ENCODE measurements at regions not wholly inside any gene's neighbourhood (a gene's known extent, or its start where the extent isn't known, plus 50 kb on each side); places are given as distances from the start of the nearest gene placed in this dataset.
A peak's percentile ranks its signal among the peaks of the same experiment; 100 is the strongest.

- TF ChIP-seq, protein P1, sequence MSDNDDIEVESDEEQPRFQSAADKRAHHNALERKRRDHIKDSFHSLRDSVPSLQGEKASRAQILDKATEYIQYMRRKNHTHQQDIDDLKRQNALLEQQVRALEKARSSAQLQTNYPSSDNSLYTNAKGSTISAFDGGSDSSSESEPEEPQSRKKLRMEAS (IDR thresholded peaks at IDR 0.05): no peak
- TF ChIP-seq, protein P2, sequence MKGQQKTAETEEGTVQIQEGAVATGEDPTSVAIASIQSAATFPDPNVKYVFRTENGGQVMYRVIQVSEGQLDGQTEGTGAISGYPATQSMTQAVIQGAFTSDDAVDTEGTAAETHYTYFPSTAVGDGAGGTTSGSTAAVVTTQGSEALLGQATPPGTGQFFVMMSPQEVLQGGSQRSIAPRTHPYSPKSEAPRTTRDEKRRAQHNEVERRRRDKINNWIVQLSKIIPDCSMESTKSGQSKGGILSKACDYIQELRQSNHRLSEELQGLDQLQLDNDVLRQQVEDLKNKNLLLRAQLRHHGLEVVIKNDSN (IDR thresholded peaks at IDR 0.05): no peak
- TF ChIP-seq EGR1 (IDR thresholded peaks at IDR 0.05): no peak
- TF ChIP-seq YY1 (IDR thresholded peaks at IDR 0.05; ENCODE audit: low read depth): peak; percentile 63; the same call in 1 of the 2 replicates
- TF ChIP-seq EP300 (IDR thresholded peaks at IDR 0.05; ENCODE audit: borderline replicate concordance): peak; percentile 38; the same call in 1 of the 2 replicates
- peak; percentile 57; the same call in 1 of the 2 replicates for TF ChIP-seq NFIC (IDR thresholded peaks at IDR 0.05)
- TF ChIP-seq REST (IDR thresholded peaks at IDR 0.05; ENCODE audit: low read depth): no peak
Observed at GRCh38 chr5:173764332-173765028, 123.7 kb upstream of the CPEB4 start.

DNA sequence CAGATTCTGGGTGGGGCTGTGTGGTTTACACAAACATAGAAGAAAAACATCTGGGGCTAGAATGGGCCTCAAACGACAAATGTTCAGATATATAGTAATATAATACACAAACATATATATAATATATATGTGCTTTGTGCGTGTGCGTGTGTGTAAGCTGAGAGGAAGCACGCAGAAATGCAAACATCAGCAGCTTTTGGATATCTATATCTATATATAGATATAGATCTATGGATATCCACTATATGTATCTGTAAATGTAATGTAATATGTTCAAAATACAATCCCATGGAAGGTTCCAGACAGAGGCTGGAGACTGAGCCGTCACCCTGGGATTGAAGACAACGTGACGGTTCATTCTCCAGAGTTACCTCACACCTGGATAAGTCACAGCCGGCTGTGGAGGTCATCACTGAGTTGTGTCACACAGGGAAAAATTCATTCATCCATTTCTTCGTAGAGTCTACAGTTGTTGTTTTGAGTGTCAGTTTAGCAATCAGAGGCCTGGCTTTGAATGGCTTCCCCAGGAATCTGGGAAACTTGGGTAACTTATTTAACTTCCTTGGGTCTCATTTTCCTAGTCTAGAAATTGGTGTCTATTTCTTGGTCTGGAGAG is 123.0 kb upstream of the CPEB4 start:
- TF ChIP-seq, protein P1 (IDR thresholded peaks at IDR 0.05): no peak
- TF ChIP-seq TAF1 (IDR thresholded peaks at IDR 0.05; ENCODE audit: low read depth): no peak

- no peak for TF ChIP-seq TAF1 (IDR thresholded peaks at IDR 0.05; ENCODE audit: low read depth)
- TF ChIP-seq, protein P2 (IDR thresholded peaks at IDR 0.05): no peak
- no peak for TF ChIP-seq TCF12 (IDR thresholded peaks at IDR 0.05; ENCODE audit: low read depth)
- TF ChIP-seq EP300 (IDR thresholded peaks at IDR 0.05; ENCODE audit: borderline replicate concordance): no peak
- no peak for TF ChIP-seq FOXM1 (IDR thresholded peaks at IDR 0.05; ENCODE audit: borderline replicate concordance, low read depth)
- TF ChIP-seq ZBTB7A (IDR thresholded peaks at IDR 0.05; ENCODE audit: low read depth): no peak
- TF ChIP-seq NFIC (IDR thresholded peaks at IDR 0.05): no peak
- TF ChIP-seq CEBPB (IDR thresholded peaks at IDR 0.05): no peak
- TF ChIP-seq CREB1 (IDR thresholded peaks at IDR 0.05; ENCODE audit: low read depth): no peak
- TF ChIP-seq RAD21 (IDR thresholded peaks at IDR 0.05; ENCODE audit: low read depth): no peak
- no peak for TF ChIP-seq EGR1 (IDR thresholded peaks at IDR 0.05)
- no peak for TF ChIP-seq REST (IDR thresholded peaks at IDR 0.05; ENCODE audit: low read depth)
- no peak for TF ChIP-seq TEAD4 (IDR thresholded peaks at IDR 0.05)
- TF ChIP-seq YY1 (IDR thresholded peaks at IDR 0.05; ENCODE audit: low read depth): no peak
- TF ChIP-seq, protein P1 (IDR thresholded peaks at IDR 0.05): no peak
Observed at GRCh38 chr5:173765661-173766060, 122.5 kb upstream of the CPEB4 start.

DNA sequence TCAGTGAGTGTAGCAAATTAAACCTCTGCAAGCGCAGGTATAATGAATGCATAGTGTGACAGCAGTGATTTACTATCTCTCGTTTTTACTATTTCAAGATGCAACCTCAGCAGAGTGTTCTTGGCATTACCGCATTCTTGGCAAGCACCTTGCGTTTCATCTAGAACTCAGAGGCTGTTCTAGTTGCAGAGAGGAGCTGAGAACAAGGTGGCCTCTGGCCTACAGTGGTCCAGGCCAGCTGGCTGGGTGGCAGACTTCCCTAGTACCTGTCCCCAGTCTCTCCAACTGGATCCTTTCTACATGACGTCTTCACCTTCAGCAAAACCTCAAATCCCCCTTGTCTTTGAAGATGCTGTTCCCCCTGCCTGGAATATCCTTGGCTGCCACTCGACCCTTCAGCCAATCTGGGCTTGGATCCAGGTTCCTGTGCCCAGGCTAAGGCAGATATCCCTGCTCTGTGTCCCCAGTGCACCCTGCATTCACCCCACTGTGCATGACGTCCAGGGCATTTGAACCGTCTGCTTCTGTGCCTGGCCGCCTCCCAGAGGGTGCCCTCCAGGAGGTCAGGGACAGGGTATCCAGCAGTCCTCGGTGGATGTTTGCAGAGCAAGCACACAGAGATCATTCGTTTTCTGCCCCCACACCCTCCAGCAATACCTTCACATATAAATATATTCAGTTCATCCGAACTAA is 120.4 kb upstream of the CPEB4 start:
- TF ChIP-seq EP300 (IDR thresholded peaks at IDR 0.05; ENCODE audit: borderline replicate concordance): no peak
- TF ChIP-seq ZBTB7A (IDR thresholded peaks at IDR 0.05; ENCODE audit: low read depth): no peak
- TF ChIP-seq EGR1 (IDR thresholded peaks at IDR 0.05): no peak
- no peak for TF ChIP-seq CREB1 (IDR thresholded peaks at IDR 0.05; ENCODE audit: low read depth)
- no peak for TF ChIP-seq TEAD4 (IDR thresholded peaks at IDR 0.05)
- TF ChIP-seq, protein P1 (IDR thresholded peaks at IDR 0.05): no peak
- TF ChIP-seq, protein P2 (IDR thresholded peaks at IDR 0.05): no peak
- no peak for TF ChIP-seq REST (IDR thresholded peaks at IDR 0.05; ENCODE audit: low read depth)
- TF ChIP-seq TCF12 (IDR thresholded peaks at IDR 0.05; ENCODE audit: low read depth): no peak
- no peak for TF ChIP-seq RAD21 (IDR thresholded peaks at IDR 0.05; ENCODE audit: low read depth)
- TF ChIP-seq FOXM1 (IDR thresholded peaks at IDR 0.05; ENCODE audit: borderline replicate concordance, low read depth): no peak
- no peak for TF ChIP-seq CEBPB (IDR thresholded peaks at IDR 0.05)
- TF ChIP-seq TAF1 (IDR thresholded peaks at IDR 0.05; ENCODE audit: low read depth): no peak
- TF ChIP-seq NFIC (IDR thresholded peaks at IDR 0.05): no peak
- no peak for TF ChIP-seq YY1 (IDR thresholded peaks at IDR 0.05; ENCODE audit: low read depth)
